Activated naive CD8-positive, alpha-beta T cell treated with anti-CD3 and anti-CD28 coated beads, Interleukin-2, amount 50 U/mL, for 24 hours (primary cell): ENCODE measurements at regions not wholly inside any gene's neighbourhood (a gene's known extent, or its start where the extent isn't known, plus 50 kb on each side); places are given as distances from the start of the nearest gene placed in this dataset.

Source experiments
- ATAC-seq: fragments of 150-1000 bp; cut with Tn5 transposase; one replicate; pipeline ENCODE4 v1.10.0; 2021
- DNase-seq: peaks from one replicate; pipeline ENCODE4 v3.0.0; 2021
- H3K27ac Mint-ChIP-seq: one replicate; pipeline ENCODE4 v1.8.0; 2021; ENCODE audit warnings: mild to moderate bottlenecking, mixed read lengths
- H3K27me3 Mint-ChIP-seq: one replicate; pipeline ENCODE4 v1.8.0; 2021; ENCODE audit warnings: mixed read lengths
- H3K36me3 Mint-ChIP-seq: one replicate; pipeline ENCODE4 v1.8.0; 2021; ENCODE audit warnings: low read depth, mixed read lengths
- H3K4me1 Mint-ChIP-seq: one replicate; pipeline ENCODE4 v1.8.0; 2021; ENCODE audit warnings: mixed read lengths
- H3K4me3 Mint-ChIP-seq: one replicate; pipeline ENCODE4 v1.8.0; 2021; ENCODE audit warnings: mild to moderate bottlenecking, moderate library complexity, mixed read lengths
- H3K9me3 Mint-ChIP-seq: one replicate; pipeline ENCODE4 v1.8.0; 2021; ENCODE audit warnings: mixed read lengths

GRCh38 chr4:27574743-27575142, 714.1 kb downstream of the STIM2 start:
- no peak overlapping the region for H3K4me3 Mint-ChIP-seq
- peaks cover 6% of the 10 kb centered on the region for H3K9me3 Mint-ChIP-seq
- ATAC-seq (no peak), DNase-seq (no peak)
- H3K4me1 Mint-ChIP-seq, result no peaks in the 10 kb centered on the region
- H3K36me3 Mint-ChIP-seq, result no peaks in the 10 kb centered on the region
- H3K27me3 Mint-ChIP-seq, result no peaks in the 10 kb centered on the region
- H3K27ac Mint-ChIP-seq, result no peak overlapping the region

GRCh38 chr4:27577951-27578350, 717.3 kb downstream of the STIM2 start:
- ATAC-seq, result no peak
- Mint-ChIP-seq H3K27ac (no peak overlapping the region), H3K4me1 (no peaks in the 10 kb centered on the region), H3K27me3 (no peaks in the 10 kb centered on the region), H3K4me3 (no peak overlapping the region), H3K9me3 (peaks cover 6% of the 10 kb centered on the region), H3K36me3 (no peaks in the 10 kb centered on the region)
- DNase-seq, result no peak

GRCh38 chr4:27592738-27593137, 732.1 kb downstream of the STIM2 start:
- Mint-ChIP-seq H3K4me3 (no peak overlapping the region), H3K27me3 (no peaks in the 10 kb centered on the region), H3K9me3 (peaks cover 4% of the 10 kb centered on the region), H3K4me1 (no peaks in the 10 kb centered on the region), H3K27ac (no peak overlapping the region), H3K36me3 (no peaks in the 10 kb centered on the region)
- DNase-seq, result no peak
- ATAC-seq, result no peak

DNA sequence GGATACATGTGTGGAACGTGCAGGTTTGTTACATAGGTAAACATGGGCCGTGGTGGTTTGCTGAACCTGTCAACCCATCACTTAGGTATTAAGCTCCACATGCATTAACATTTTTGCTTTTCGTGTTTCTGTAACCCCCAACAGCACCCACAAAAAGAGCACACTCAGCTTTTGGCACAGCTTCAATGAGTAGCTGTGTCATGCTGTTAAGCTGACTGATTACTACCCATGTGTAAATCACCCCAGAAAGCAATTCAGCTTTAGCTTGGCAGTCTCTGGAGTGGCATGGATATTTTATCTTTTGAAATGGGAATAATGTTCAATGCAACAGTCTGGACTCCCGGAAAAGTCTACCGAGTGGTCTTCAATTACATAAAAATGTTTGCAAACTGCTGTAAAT, 734.3 kb downstream of the STIM2 start:
- Mint-ChIP-seq H3K36me3 (no peaks in the 10 kb centered on the region), H3K27me3 (no peaks in the 10 kb centered on the region), H3K27ac (no peak overlapping the region), H3K9me3 (peaks cover 4% of the 10 kb centered on the region), H3K4me3 (no peak overlapping the region), H3K4me1 (no peaks in the 10 kb centered on the region)
- no peak for ATAC-seq
- no peak for DNase-seq

GRCh38 chr4:27595571-27596360, 735.1 kb downstream of the STIM2 start:
- Mint-ChIP-seq H3K4me3 (no peak overlapping the region), H3K9me3 (peaks cover 4% of the 10 kb centered on the region), H3K4me1 (no peaks in the 10 kb centered on the region), H3K36me3 (no peaks in the 10 kb centered on the region), H3K27ac (no peak overlapping the region), H3K27me3 (no peaks in the 10 kb centered on the region)
- DNase-seq (no peak), ATAC-seq (no peak)

DNA sequence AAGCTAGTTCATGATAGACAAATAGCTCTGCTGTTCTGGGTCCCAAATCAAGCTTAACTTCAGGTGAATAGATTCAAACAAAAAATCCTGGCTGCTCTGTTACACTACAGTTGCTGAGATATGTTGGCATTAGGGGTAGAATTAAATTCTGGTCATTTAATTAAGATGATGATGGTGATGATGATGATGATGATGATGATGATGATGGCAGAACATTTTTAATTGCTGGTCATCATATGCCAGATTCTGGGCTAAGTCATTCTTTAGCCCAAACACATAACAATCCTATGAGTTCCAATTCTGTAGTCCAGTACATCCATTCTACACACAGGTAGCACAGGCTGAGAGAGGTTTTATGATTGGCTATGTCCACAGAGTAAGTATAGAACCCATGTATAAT, 741.5 kb downstream of the STIM2 start:
- Mint-ChIP-seq H3K27me3 (no peaks in the 10 kb centered on the region), H3K9me3 (peaks cover 2% of the 10 kb centered on the region), H3K4me3 (no peak overlapping the region), H3K4me1 (no peaks in the 10 kb centered on the region), H3K36me3 (no peaks in the 10 kb centered on the region), H3K27ac (no peak overlapping the region)
- no peak for DNase-seq
- no peak for ATAC-seq

GRCh38 chr4:27604692-27605091, 744.1 kb downstream of the STIM2 start:
- Mint-ChIP-seq H3K36me3 (no peaks in the 10 kb centered on the region), H3K27me3 (no peaks in the 10 kb centered on the region), H3K27ac (no peak overlapping the region), H3K4me1 (no peaks in the 10 kb centered on the region), H3K9me3 (no peaks in the 10 kb centered on the region), H3K4me3 (no peak overlapping the region)
- no peak for DNase-seq
- ATAC-seq, result no peak

GRCh38 chr4:27616166-27616565, 755.5 kb downstream of the STIM2 start:
- H3K36me3 Mint-ChIP-seq, result no peaks in the 10 kb centered on the region
- H3K27me3 Mint-ChIP-seq, result no peaks in the 10 kb centered on the region
- no peak for ATAC-seq

GRCh38 chr4:27619435-27619834, 758.8 kb downstream of the STIM2 start:
- Mint-ChIP-seq H3K36me3 (no peaks in the 10 kb centered on the region), H3K4me1 (no peaks in the 10 kb centered on the region), H3K4me3 (no peak overlapping the region), H3K27me3 (no peaks in the 10 kb centered on the region), H3K27ac (no peak overlapping the region), H3K9me3 (peaks cover 6% of the 10 kb centered on the region)
- DNase-seq, result no peak
- ATAC-seq, result no peak

More at GRCh38 chr4:27616166-27616565, 755.5 kb downstream of the STIM2 start:
- Mint-ChIP-seq H3K4me1 (no peaks in the 10 kb centered on the region), H3K27ac (no peak overlapping the region), H3K9me3 (peaks cover 6% of the 10 kb centered on the region), H3K4me3 (no peak overlapping the region)
- DNase-seq, result no peak

- H3K4me3 Mint-ChIP-seq, result no peak overlapping the region
- DNase-seq, result no peak
- H3K36me3 Mint-ChIP-seq, result no peaks in the 10 kb centered on the region
- H3K9me3 Mint-ChIP-seq, result peaks cover 6% of the 10 kb centered on the region
- H3K27me3 Mint-ChIP-seq, result no peaks in the 10 kb centered on the region
- H3K4me1 Mint-ChIP-seq, result no peaks in the 10 kb centered on the region
- H3K27ac Mint-ChIP-seq, result no peak overlapping the region
- ATAC-seq, result no peak
These were observed 760.2 kb downstream of the STIM2 start for GRCh38 chr4:27620886-27621285.

DNA sequence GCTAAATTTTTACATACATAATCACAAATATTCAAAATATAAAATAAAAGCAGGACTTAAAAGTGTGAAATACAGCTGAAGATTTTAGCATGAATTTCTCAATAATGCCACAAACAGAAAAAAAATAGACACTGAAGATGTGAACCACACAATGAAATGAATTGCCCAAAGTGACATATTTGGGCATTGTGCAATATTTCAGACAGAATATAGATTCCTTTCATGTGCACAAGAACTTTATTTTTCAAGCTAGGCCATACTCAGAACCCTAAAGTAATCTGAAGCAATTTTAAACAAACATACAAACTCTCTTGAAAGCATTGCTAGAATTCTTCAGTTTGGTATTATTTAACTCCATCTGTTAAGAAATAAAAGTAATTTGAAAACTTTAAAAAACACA, 764.1 kb downstream of the STIM2 start:
- Mint-ChIP-seq H3K36me3 (no peaks in the 10 kb centered on the region), H3K4me3 (no peak overlapping the region), H3K4me1 (no peaks in the 10 kb centered on the region), H3K27me3 (no peaks in the 10 kb centered on the region), H3K9me3 (peaks cover 6% of the 10 kb centered on the region), H3K27ac (no peak overlapping the region)
- DNase-seq (no peak), ATAC-seq (no peak)

DNA sequence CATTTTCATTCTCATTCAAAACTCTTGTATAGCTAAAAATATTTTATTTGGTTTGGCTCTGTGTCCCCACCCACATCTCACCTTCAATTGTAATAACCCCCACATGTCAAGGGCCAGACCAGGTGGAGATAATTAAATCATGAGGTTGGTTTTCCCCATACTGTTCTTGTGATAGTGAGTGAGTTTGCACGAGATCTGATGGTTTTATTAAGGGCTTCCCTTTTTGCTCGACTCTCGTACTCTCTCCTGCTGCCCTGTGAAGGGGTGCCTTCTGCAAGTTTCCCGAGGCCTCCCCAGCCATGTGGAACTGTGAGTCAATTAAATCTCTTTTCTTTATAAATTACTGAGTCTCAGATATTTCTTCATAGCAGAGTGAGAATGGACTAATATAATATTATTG, 768.0 kb downstream of the STIM2 start:
- DNase-seq (no peak), ATAC-seq (no peak)
- Mint-ChIP-seq H3K27ac (no peak overlapping the region), H3K36me3 (no peaks in the 10 kb centered on the region), H3K27me3 (no peaks in the 10 kb centered on the region), H3K4me3 (no peak overlapping the region), H3K9me3 (no peaks in the 10 kb centered on the region), H3K4me1 (no peaks in the 10 kb centered on the region)

GRCh38 chr4:27629532-27630225, 769.0 kb downstream of the STIM2 start:
- no peak for ATAC-seq
- Mint-ChIP-seq H3K4me1 (no peaks in the 10 kb centered on the region), H3K36me3 (no peaks in the 10 kb centered on the region), H3K9me3 (no peaks in the 10 kb centered on the region), H3K27ac (no peak overlapping the region), H3K4me3 (no peak overlapping the region), H3K27me3 (no peaks in the 10 kb centered on the region)
- no peak for DNase-seq

- Mint-ChIP-seq H3K4me1 (no peaks in the 10 kb centered on the region), H3K9me3 (peaks cover 3% of the 10 kb centered on the region), H3K27me3 (no peaks in the 10 kb centered on the region), H3K4me3 (no peak overlapping the region), H3K36me3 (no peaks in the 10 kb centered on the region), H3K27ac (no peak overlapping the region)
- no peak for DNase-seq
- ATAC-seq, result no peak
These were observed 775.6 kb downstream of the STIM2 start for GRCh38 chr4:27635936-27636913.
